A673 (cell line): ENCODE measurements at regions not wholly inside any gene's neighbourhood (a gene's known extent, or its start where the extent isn't known, plus 50 kb on each side); places are given as distances from the start of the nearest gene placed in this dataset.

Experiments used
- BruUV-seq: library from RNA; stranded (reverse); fragments of 400-500 nt; replicated peaks from 2 replicates; lab custom pipeline; 2021; lab: Mats Ljungman, UMichigan
- CTCF ChIA-PET: fragments of 300-600 bp; sonication (Branson Sonifier 250); formaldehyde crosslinking; loops from one replicate; lab custom pipeline; 2022; ENCODE audit warnings: antibody characterized with exemption; lab: Charles Lee
- POLR2A ChIA-PET: fragments of 300-600 bp; sonication (Branson Sonifier 250); formaldehyde crosslinking; loops from one replicate; lab custom pipeline; 2022; ENCODE audit warnings: antibody characterized with exemption; ENCODE audit not compliant: low non-redundant PET; lab: Charles Lee
- DNase-seq: peaks from one replicate; pipeline ENCODE4 v3.0.0-alpha.2; 2015; ENCODE audit warnings: low spot score
- H3K27ac ChIP-seq: fragments of 200-600 bp; sonication (generic); 2 replicates; pipeline ENCODE4 v1.5.1; 2016; ENCODE audit warnings: mixed run types, low read depth, mild to moderate bottlenecking, mixed read lengths, antibody characterized with exemption, low read length; ENCODE audit not compliant: poor library complexity, severe bottlenecking
- H3K27me3 ChIP-seq: fragments of 200-600 bp; sonication (generic); replicated peaks from 2 replicates; pipeline ENCODE4 v1.6.1; 2017; ENCODE audit warnings: mixed run types, low read depth, mild to moderate bottlenecking, mixed read lengths, antibody characterized with exemption, low read length; ENCODE audit not compliant: insufficient read depth, poor library complexity
- H3K36me3 ChIP-seq: fragments of 200-600 bp; sonication (generic); 2 replicates; pipeline ENCODE4 v1.6.1; 2016; ENCODE audit warnings: mixed run types, mild to moderate bottlenecking, mixed read lengths, antibody characterized with exemption, low read length; ENCODE audit not compliant: insufficient read depth, poor library complexity, severe bottlenecking
- H3K4me1 ChIP-seq: fragments of 200-600 bp; sonication (generic); 2 replicates; pipeline ENCODE4 v1.6.1; 2017; ENCODE audit warnings: mixed run types, mild to moderate bottlenecking, mixed read lengths, antibody characterized with exemption, low read length; ENCODE audit not compliant: insufficient read depth, poor library complexity, severe bottlenecking
- H3K4me3 ChIP-seq: fragments of 200-600 bp; sonication (generic); 2 replicates; pipeline ENCODE4 v1.5.1; 2016; ENCODE audit warnings: low read depth, mixed run types, mild to moderate bottlenecking, mixed read lengths, low read length; ENCODE audit not compliant: poor library complexity, severe bottlenecking
- H3K9me3 ChIP-seq: fragments of 200-600 bp; sonication (generic); 2 replicates; pipeline ENCODE4 v1.6.1; 2016; ENCODE audit warnings: mixed run types, low read depth, mild to moderate bottlenecking, mixed read lengths, antibody characterized with exemption, low read length; ENCODE audit not compliant: poor library complexity, severe bottlenecking
- EZH2 ChIP-seq: fragments of 200-600 bp; sonication (generic); IDR thresholded peaks from 2 replicates; pipeline ENCODE4 v1.6.1; 2017; ENCODE audit warnings: borderline replicate concordance, low read depth, mild to moderate bottlenecking, mixed read lengths, antibody characterized with exemption, low read length; ENCODE audit not compliant: poor library complexity, severe bottlenecking
- intact Hi-C: fragments of 100-400 bp; cut with micrococcal nuclease; formaldehyde crosslinking; loops from one replicate; pipeline ENCODE4 v1.10.0; 2022; ENCODE audit not compliant: unreplicated experiment
- TF ChIP-seq, protein P1 (sequence below): fragments of 300-800, 200-600 bp; sonication (generic); conservative IDR thresholded peaks from 2 replicates; pipeline ENCODE4 v1.5.1; 2017; ENCODE audit warnings: low read depth, mild to moderate bottlenecking, antibody characterized with exemption, low read length, moderate library complexity, mixed read lengths

DNA sequence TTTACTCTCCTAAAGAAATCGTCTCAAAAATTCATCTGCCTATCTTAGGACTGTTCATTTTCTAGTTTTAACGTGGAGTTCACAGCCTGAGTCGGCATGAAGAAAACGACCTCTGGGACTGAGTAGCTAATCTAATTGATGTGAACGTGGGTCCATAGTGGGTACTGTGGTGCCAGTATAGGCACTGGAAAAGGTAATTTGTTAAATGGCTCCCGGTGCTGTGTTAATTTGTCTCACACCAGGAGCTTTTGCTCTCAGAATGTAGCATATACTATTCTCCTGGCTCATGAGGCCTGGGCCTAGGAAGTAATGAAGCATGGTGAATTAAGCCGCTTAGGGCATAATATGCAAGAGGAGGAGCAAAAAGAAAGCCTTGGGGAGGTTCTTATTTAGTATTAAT lies 414.4 kb upstream of the NXPH2 start:
- Histone ChIP-seq H3K4me1 (no peaks in the 10 kb centered on the region), H3K27ac (no peak overlapping the region), H3K4me3 (no peak overlapping the region), H3K27me3 (no peaks in the 10 kb centered on the region), H3K9me3 (no peaks in the 10 kb centered on the region), H3K36me3 (no peaks in the 10 kb centered on the region)
- no peak for TF ChIP-seq EZH2
- TF ChIP-seq, protein P1, sequence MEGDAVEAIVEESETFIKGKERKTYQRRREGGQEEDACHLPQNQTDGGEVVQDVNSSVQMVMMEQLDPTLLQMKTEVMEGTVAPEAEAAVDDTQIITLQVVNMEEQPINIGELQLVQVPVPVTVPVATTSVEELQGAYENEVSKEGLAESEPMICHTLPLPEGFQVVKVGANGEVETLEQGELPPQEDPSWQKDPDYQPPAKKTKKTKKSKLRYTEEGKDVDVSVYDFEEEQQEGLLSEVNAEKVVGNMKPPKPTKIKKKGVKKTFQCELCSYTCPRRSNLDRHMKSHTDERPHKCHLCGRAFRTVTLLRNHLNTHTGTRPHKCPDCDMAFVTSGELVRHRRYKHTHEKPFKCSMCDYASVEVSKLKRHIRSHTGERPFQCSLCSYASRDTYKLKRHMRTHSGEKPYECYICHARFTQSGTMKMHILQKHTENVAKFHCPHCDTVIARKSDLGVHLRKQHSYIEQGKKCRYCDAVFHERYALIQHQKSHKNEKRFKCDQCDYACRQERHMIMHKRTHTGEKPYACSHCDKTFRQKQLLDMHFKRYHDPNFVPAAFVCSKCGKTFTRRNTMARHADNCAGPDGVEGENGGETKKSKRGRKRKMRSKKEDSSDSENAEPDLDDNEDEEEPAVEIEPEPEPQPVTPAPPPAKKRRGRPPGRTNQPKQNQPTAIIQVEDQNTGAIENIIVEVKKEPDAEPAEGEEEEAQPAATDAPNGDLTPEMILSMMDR, result no peak
- intact Hi-C loops, result no loop called here
- DNase-seq, result no peak
- no TSS peak for BruUV-seq
- ChIA-PET CTCF (no interaction called here), POLR2A (no interaction called here)

DNA sequence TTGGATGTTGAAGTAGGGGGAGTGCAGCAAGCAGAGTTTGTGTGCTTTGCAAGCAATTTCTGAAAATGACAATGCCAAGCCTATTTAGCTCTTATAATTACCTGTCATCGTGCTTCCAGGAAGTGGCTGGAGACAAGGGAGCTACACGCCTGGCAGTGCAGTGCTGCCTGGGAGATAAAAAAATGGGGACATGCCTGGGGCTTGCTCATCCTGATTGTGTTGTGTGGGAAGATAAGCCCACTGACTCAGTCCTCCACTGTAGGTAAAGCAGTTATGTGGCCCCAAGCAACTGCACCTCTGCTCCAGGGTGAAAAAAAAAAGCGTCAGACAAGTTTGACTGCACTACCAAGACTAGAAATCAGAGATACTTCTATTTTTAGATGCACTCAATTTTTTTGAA lies 396.9 kb upstream of the NXPH2 start:
- BruUV-seq, result no TSS peak
- Histone ChIP-seq H3K4me1 (peaks cover 9% of the 10 kb centered on the region), H3K4me3 (no peak overlapping the region), H3K36me3 (no peaks in the 10 kb centered on the region), H3K27me3 (no peaks in the 10 kb centered on the region), H3K27ac (no peak overlapping the region), H3K9me3 (no peaks in the 10 kb centered on the region)
- ChIA-PET CTCF (no interaction called here), POLR2A (no interaction called here)
- intact Hi-C loops, result no loop called here
- TF ChIP-seq, protein P1, result no peak
- TF ChIP-seq EZH2, result no peak
- DNase-seq, result no peak

DNA sequence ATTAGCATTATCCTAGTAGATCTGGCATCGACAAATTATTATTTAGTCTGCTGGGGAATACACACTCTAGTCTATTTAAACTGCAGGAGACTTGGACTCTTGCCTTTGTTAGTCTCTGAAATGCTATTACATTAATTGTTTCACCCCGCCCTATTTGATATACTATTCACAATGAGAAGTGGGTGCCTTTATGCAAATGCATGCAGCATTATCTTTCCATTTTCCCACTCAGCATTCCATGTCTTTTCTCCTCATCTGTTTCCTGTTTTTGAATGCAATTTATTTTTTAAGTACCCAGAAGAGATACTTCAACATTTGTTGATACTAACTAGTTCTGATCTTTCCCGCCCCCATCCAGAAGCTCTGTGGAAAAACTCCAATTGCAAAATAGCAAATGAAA lies 395.3 kb upstream of the NXPH2 start:
- peak; percentile 42 for DNase-seq
- intact Hi-C loops, result no loop called here
- TF ChIP-seq EZH2, result no peak
- TF ChIP-seq, protein P1, result no peak
- Histone ChIP-seq H3K4me3 (no peak overlapping the region), H3K9me3 (no peaks in the 10 kb centered on the region), H3K27ac (no peak overlapping the region), H3K27me3 (no peaks in the 10 kb centered on the region), H3K36me3 (no peaks in the 10 kb centered on the region), H3K4me1 (peaks cover 9% of the 10 kb centered on the region)
- ChIA-PET POLR2A (no interaction called here), CTCF (no interaction called here)
- BruUV-seq, result no TSS peak
